ENCODE measurements at regions not wholly inside any gene's neighbourhood (a gene's known extent, or its start where the extent isn't known, plus 50 kb on each side); places are given as distances from the start of the nearest gene placed in this dataset.
A peak's percentile ranks its signal among the peaks of the same experiment; 100 is the strongest.

DNA sequence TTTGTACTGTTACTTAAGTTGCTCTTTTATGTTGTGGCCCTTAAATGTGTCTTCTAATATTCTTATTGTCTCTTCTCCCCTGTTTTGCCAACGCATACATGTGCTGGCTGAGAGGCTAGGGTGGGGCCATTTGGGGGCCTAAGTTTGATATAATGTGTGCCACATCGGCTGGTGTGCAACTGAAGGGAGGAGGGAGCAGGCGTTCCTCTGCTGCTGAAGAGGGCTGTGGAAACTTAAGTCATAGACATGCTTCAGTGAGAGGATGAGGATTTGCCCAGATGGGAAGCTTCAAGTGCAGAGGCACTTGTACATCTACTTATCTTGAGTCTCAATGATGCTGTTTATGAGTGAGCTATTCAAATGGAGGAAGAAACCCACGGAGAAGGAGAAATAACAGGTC, 630.6 kb downstream of the LMO4 start:
- POLR2A ChIA-PET, result no interaction called here
- Histone ChIP-seq H3K4me3 (ENCODE audit: low read depth, low read length) (no peak overlapping the region), H3K27me3 (ENCODE audit: control insufficient read depth, insufficient read depth, low read length) (no peaks in the 10 kb centered on the region), H3K36me3 (ENCODE audit: control insufficient read depth, insufficient read depth, low read length) (no peaks in the 10 kb centered on the region)
- TF ChIP-seq, protein P1, sequence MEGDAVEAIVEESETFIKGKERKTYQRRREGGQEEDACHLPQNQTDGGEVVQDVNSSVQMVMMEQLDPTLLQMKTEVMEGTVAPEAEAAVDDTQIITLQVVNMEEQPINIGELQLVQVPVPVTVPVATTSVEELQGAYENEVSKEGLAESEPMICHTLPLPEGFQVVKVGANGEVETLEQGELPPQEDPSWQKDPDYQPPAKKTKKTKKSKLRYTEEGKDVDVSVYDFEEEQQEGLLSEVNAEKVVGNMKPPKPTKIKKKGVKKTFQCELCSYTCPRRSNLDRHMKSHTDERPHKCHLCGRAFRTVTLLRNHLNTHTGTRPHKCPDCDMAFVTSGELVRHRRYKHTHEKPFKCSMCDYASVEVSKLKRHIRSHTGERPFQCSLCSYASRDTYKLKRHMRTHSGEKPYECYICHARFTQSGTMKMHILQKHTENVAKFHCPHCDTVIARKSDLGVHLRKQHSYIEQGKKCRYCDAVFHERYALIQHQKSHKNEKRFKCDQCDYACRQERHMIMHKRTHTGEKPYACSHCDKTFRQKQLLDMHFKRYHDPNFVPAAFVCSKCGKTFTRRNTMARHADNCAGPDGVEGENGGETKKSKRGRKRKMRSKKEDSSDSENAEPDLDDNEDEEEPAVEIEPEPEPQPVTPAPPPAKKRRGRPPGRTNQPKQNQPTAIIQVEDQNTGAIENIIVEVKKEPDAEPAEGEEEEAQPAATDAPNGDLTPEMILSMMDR (IDR thresholded peaks at IDR 0.05; ENCODE audit: insufficient read depth, low read depth, low read length), result no peak
- CTCF ChIA-PET, result no interaction called here
- no peak for DNase-seq (ENCODE audit: low read depth)

DNA sequence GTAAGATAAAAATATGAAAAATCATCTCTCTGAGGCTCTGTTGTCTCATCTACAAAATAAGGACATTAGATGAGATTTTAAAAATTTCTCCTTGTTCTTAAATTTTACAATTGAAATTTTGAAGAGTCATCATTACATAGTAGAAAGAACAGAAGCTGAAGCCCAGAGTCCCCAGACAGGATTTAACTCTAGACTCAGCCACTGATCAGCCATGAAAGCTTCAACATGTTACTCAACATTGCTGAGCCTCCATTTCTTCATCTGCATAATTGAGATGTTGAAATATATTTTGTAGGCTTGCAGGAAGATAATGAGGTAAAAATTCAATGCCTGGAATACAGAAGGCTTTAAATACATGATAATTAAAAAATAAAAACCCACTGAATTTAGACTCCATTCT, 633.3 kb downstream of the LMO4 start:
- no peak overlapping the region for H3K4me3 ChIP-seq (ENCODE audit: low read depth, low read length)
- ChIA-PET CTCF (no interaction called here), POLR2A (no interaction called here)
- DNase-seq (ENCODE audit: low read depth), result no peak
- TF ChIP-seq, protein P1 (IDR thresholded peaks at IDR 0.05; ENCODE audit: insufficient read depth, low read depth, low read length), result no peak
- H3K36me3 ChIP-seq (ENCODE audit: control insufficient read depth, insufficient read depth, low read length), result no peaks in the 10 kb centered on the region
- H3K27me3 ChIP-seq (ENCODE audit: control insufficient read depth, insufficient read depth, low read length), result no peaks in the 10 kb centered on the region

GRCh38 chr1:87963556-87963955, 634.9 kb downstream of the LMO4 start:
- no peaks in the 10 kb centered on the region for H3K27me3 ChIP-seq (ENCODE audit: control insufficient read depth, insufficient read depth, low read length)

GRCh38 chr1:87965193-87965592, 636.5 kb downstream of the LMO4 start:
- POLR2A ChIA-PET, result no interaction called here
- Histone ChIP-seq H3K36me3 (ENCODE audit: control insufficient read depth, insufficient read depth, low read length) (no peaks in the 10 kb centered on the region), H3K4me3 (ENCODE audit: low read depth, low read length) (no peak overlapping the region), H3K27me3 (ENCODE audit: control insufficient read depth, insufficient read depth, low read length) (no peaks in the 10 kb centered on the region)
- CTCF ChIA-PET, result interaction anchor here (1.5 kb wide), 1 partner anchor 11 kb away, joined by 6 read pairs; no protein-coding TSS in a partner anchor
- TF ChIP-seq, protein P1 (IDR thresholded peaks at IDR 0.05; ENCODE audit: insufficient read depth, low read depth, low read length), result no peak
- DNase-seq (ENCODE audit: low read depth), result no peak

More at GRCh38 chr1:87963556-87963955, 634.9 kb downstream of the LMO4 start:
- H3K4me3 ChIP-seq (ENCODE audit: low read depth, low read length), result no peak overlapping the region
- ChIA-PET POLR2A (no interaction called here), CTCF (interaction anchor here (1.5 kb wide), 1 partner anchor 10 kb away, joined by 6 read pairs; no protein-coding TSS in a partner anchor)
- no peak for DNase-seq (ENCODE audit: low read depth)
- TF ChIP-seq, protein P1 (IDR thresholded peaks at IDR 0.05; ENCODE audit: insufficient read depth, low read depth, low read length), result no peak
- H3K36me3 ChIP-seq (ENCODE audit: control insufficient read depth, insufficient read depth, low read length), result no peaks in the 10 kb centered on the region

DNA sequence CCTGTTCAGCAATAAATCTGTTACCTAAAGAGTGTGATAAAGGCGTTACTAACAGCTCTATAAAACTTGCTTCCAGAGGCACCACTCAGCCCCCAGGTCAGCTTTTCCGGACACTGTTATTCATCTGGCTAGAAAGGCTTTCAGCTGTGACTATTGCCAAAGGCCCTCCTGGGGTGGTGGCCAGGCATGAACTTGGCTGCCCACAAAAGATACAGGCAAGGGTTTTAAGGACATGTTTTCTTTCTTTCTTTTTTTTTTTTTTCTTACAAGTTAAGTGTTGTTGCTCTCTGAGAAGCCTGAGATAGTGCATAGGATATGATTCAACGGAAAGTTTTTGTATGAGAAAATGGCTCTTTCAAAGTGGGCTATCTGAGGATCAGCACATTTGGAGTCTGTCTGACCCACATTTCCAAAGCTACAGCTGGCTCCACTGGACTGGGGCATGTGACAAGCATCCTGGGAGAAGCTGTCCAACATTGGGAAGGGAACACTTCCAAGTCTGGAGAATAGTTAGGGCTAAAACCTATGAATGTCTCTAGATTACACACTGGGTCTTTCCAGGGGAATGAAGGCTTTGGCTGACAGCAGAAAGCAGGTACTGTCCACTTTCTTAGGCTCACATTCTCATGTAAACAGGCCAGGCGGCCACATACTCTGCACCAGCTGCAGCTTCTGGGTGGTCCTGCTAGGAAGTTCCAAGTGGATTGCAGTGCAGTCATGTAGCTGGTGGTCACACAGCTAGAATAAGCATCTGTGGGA, 639.7 kb downstream of the LMO4 start:
- TF ChIP-seq, protein P1 (IDR thresholded peaks at IDR 0.05; ENCODE audit: insufficient read depth, low read depth, low read length), result no peak
- peak; percentile 32 for DNase-seq (ENCODE audit: low read depth)
- H3K4me3 ChIP-seq (ENCODE audit: low read depth, low read length), result no peak overlapping the region
- CTCF ChIA-PET, result interaction anchor here (1.1 to 1.5 kb wide), 2 partner anchors 10 to 94 kb away, joined by 3 read pairs; no protein-coding TSS in a partner anchor
- no peaks in the 10 kb centered on the region for H3K27me3 ChIP-seq (ENCODE audit: control insufficient read depth, insufficient read depth, low read length)
- POLR2A ChIA-PET, result interaction anchor here (0.6 kb wide), 1 partner anchor 653 kb away, joined by 3 read pairs; no protein-coding TSS in a partner anchor
- H3K36me3 ChIP-seq (ENCODE audit: control insufficient read depth, insufficient read depth, low read length), result no peaks in the 10 kb centered on the region
